Neural progenitor cell (in vitro differentiated cells): ENCODE measurements at regions not wholly inside any gene's neighbourhood (a gene's known extent, or its start where the extent isn't known, plus 50 kb on each side); places are given as distances from the start of the nearest gene placed in this dataset.

Source experiments
- EZH2 ChIP-seq: fragments of 200-600 bp; sonication (generic); IDR thresholded peaks from 2 replicates; pipeline ENCODE4 v1.6.1; 2017; ENCODE audit warnings: antibody characterized with exemption, mild to moderate bottlenecking, moderate library complexity
- TF ChIP-seq, protein P1 (sequence below): fragments of 200-600 bp; sonication (generic); IDR thresholded peaks from 2 replicates; pipeline ENCODE4 v1.5.1; 2017; ENCODE audit warnings: antibody characterized with exemption, mild to moderate bottlenecking

DNA sequence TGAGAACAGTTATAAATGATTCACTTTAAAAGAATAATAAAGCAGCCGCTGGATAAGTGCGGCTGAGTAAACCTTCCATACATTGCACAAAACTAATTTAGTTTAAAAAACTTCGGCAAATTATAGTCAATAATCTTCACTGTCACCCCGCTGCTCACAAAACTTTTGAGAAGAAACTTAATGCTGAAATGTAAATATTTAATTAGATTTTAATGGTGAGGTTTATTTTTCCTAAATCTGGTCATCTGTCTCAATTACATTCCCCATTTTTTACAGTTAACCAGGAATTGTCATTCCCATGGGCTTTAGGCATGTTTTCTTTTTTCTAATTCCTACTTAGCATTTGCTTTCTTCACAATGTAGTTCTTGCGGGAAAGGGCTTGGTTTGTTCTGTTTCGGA lies 169.8 kb downstream of the CAAP1 start:
- TF ChIP-seq, protein P1, sequence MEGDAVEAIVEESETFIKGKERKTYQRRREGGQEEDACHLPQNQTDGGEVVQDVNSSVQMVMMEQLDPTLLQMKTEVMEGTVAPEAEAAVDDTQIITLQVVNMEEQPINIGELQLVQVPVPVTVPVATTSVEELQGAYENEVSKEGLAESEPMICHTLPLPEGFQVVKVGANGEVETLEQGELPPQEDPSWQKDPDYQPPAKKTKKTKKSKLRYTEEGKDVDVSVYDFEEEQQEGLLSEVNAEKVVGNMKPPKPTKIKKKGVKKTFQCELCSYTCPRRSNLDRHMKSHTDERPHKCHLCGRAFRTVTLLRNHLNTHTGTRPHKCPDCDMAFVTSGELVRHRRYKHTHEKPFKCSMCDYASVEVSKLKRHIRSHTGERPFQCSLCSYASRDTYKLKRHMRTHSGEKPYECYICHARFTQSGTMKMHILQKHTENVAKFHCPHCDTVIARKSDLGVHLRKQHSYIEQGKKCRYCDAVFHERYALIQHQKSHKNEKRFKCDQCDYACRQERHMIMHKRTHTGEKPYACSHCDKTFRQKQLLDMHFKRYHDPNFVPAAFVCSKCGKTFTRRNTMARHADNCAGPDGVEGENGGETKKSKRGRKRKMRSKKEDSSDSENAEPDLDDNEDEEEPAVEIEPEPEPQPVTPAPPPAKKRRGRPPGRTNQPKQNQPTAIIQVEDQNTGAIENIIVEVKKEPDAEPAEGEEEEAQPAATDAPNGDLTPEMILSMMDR: no peak
- no peak for TF ChIP-seq EZH2
